WTC11 (cell line): ENCODE measurements at regions not wholly inside any gene's neighbourhood (a gene's known extent, or its start where the extent isn't known, plus 50 kb on each side); places are given as distances from the start of the nearest gene placed in this dataset.

Experiments used
- ATAC-seq: fragments of 200-7000 bp; cut with Tn5 transposase; 2 replicates; pipeline ENCODE4 v1.10.0; 2021; ENCODE audit warnings: mild to moderate bottlenecking, moderate library complexity
- CTCF ChIA-PET: fragments of 300-600 bp; sonication (Branson Sonifier 250); formaldehyde crosslinking; loops from one replicate; lab custom pipeline; 2021; ENCODE audit warnings: antibody characterized with exemption; lab: Charles Lee
- POLR2A ChIA-PET: fragments of 350-600 bp; sonication (Branson Sonifier 250); formaldehyde crosslinking; loops from one replicate; lab custom pipeline; 2021; ENCODE audit warnings: antibody characterized with exemption; lab: Charles Lee
- DNase-seq: peaks from one replicate; pipeline ENCODE4 v3.0.0; 2021; ENCODE audit warnings: low spot score
- H3K27ac Mint-ChIP-seq: 2 replicates; pipeline ENCODE4 v1.8.0; 2021; ENCODE audit warnings: mixed read lengths
- H3K27me3 Mint-ChIP-seq: 2 replicates; pipeline ENCODE4 v1.8.0; 2021; ENCODE audit warnings: low read depth, mild to moderate bottlenecking, moderate library complexity, mixed read lengths
- H3K36me3 Mint-ChIP-seq: 2 replicates; pipeline ENCODE4 v1.8.0; 2021; ENCODE audit warnings: mixed read lengths
- H3K4me1 Mint-ChIP-seq: 2 replicates; pipeline ENCODE4 v1.8.0; 2022; ENCODE audit warnings: mixed read lengths
- H3K4me3 Mint-ChIP-seq: 2 replicates; pipeline ENCODE4 v1.8.0; 2021; ENCODE audit warnings: mild to moderate bottlenecking, moderate library complexity, mixed read lengths
- H3K9me3 Mint-ChIP-seq: 2 replicates; pipeline ENCODE4 v1.8.0; 2021; ENCODE audit warnings: mixed read lengths
- CREB1 ChIP-seq: sonication (generic); formaldehyde crosslinking; IDR thresholded peaks from 2 replicates; pipeline ENCODE4 v1.8.0; 2023; ENCODE audit warnings: mild to moderate bottlenecking, missing genetic modification reagents
- CTCF ChIP-seq: fragments of 200-600 bp; IDR thresholded peaks from 2 replicates; pipeline ENCODE4 v1.8.0; 2022; ENCODE audit warnings: antibody characterized with exemption
- E2F1 ChIP-seq: sonication (generic); formaldehyde crosslinking; IDR thresholded peaks from 2 replicates; pipeline ENCODE4 v1.8.0; 2022; ENCODE audit warnings: mild to moderate bottlenecking, missing genetic modification reagents
- ELF4 ChIP-seq: sonication (generic); formaldehyde crosslinking; IDR thresholded peaks from 2 replicates; pipeline ENCODE4 v1.8.1; 2022; ENCODE audit warnings: low read depth, mild to moderate bottlenecking, moderate library complexity, missing genetic modification reagents
- ESRRA ChIP-seq: sonication (generic); formaldehyde crosslinking; IDR thresholded peaks from 2 replicates; pipeline ENCODE4 v1.8.1; 2022; ENCODE audit warnings: mild to moderate bottlenecking, missing genetic modification reagents, borderline replicate concordance
- ETV6 ChIP-seq: sonication (generic); formaldehyde crosslinking; IDR thresholded peaks from 2 replicates; pipeline ENCODE4 v1.8.1; 2022; ENCODE audit warnings: mild to moderate bottlenecking, missing genetic modification reagents
- FOXP1 ChIP-seq: sonication (generic); formaldehyde crosslinking; IDR thresholded peaks from 2 replicates; pipeline ENCODE4 v1.8.0; 2022; ENCODE audit warnings: missing genetic modification reagents, mild to moderate bottlenecking, moderate library complexity, borderline replicate concordance
- GABPB1 ChIP-seq: sonication (generic); formaldehyde crosslinking; IDR thresholded peaks from 2 replicates; pipeline ENCODE4 v1.8.1; 2023; ENCODE audit warnings: mild to moderate bottlenecking, missing genetic modification reagents
- NFE2L1 ChIP-seq: sonication (generic); formaldehyde crosslinking; IDR thresholded peaks from 2 replicates; pipeline ENCODE4 v1.8.1; 2023; ENCODE audit warnings: missing genetic modification reagents
- OVOL2 ChIP-seq: fragments of 250-450 bp; sonication (Bioruptor Pico); IDR thresholded peaks from 2 replicates; pipeline ENCODE4 v1.9.0; 2021; ENCODE audit warnings: mild to moderate bottlenecking, borderline replicate concordance
- PREB ChIP-seq: sonication (generic); formaldehyde crosslinking; IDR thresholded peaks from 2 replicates; pipeline ENCODE4 v1.8.1; 2022; ENCODE audit warnings: mild to moderate bottlenecking, missing genetic modification reagents, moderate library complexity, borderline replicate concordance
- PRRX2 ChIP-seq: fragments of 250-450 bp; sonication (Bioruptor Pico); IDR thresholded peaks from 2 replicates; pipeline ENCODE4 v1.8.0; 2021; ENCODE audit warnings: mild to moderate bottlenecking
- SMAD3 ChIP-seq: sonication (generic); formaldehyde crosslinking; IDR thresholded peaks from 2 replicates; pipeline ENCODE4 v1.8.0; 2022; ENCODE audit warnings: missing genetic modification reagents, mild to moderate bottlenecking, borderline replicate concordance
- SOX15 ChIP-seq: fragments of 250-450 bp; sonication (Bioruptor Pico); IDR thresholded peaks from 2 replicates; pipeline ENCODE4 v1.9.0; 2021; ENCODE audit warnings: mild to moderate bottlenecking
- USF1 ChIP-seq: sonication (generic); formaldehyde crosslinking; IDR thresholded peaks from 2 replicates; pipeline ENCODE4 v1.8.0; 2022; ENCODE audit warnings: mild to moderate bottlenecking, missing genetic modification reagents
- ZBTB21 ChIP-seq: sonication (generic); formaldehyde crosslinking; IDR thresholded peaks from 2 replicates; pipeline ENCODE4 v1.8.1; 2023; ENCODE audit warnings: mild to moderate bottlenecking, missing genetic modification reagents, borderline replicate concordance
- ZNF219 ChIP-seq: sonication (generic); formaldehyde crosslinking; IDR thresholded peaks from 2 replicates; pipeline ENCODE4 v1.8.0; 2023; ENCODE audit warnings: missing genetic modification reagents, mild to moderate bottlenecking, borderline replicate concordance
- ZNF263 ChIP-seq: sonication (generic); formaldehyde crosslinking; IDR thresholded peaks from 2 replicates; pipeline ENCODE4 v1.8.1; 2022; ENCODE audit warnings: low read depth, mild to moderate bottlenecking, moderate library complexity, missing genetic modification reagents
- ZNF423 ChIP-seq: fragments of 250-450 bp; sonication (Bioruptor Pico); IDR thresholded peaks from 2 replicates; pipeline ENCODE4 v2.1.2; 2022; ENCODE audit warnings: mild to moderate bottlenecking, moderate library complexity
- ZNF425 ChIP-seq: fragments of 250-450 bp; sonication (Bioruptor Pico); conservative IDR thresholded peaks from 2 replicates; pipeline ENCODE4 v1.9.0; 2021; ENCODE audit warnings: mild to moderate bottlenecking
- ZNF512 ChIP-seq: sonication (generic); formaldehyde crosslinking; IDR thresholded peaks from 2 replicates; pipeline ENCODE4 v1.8.1; 2022; ENCODE audit warnings: missing genetic modification reagents, borderline replicate concordance

- H3K9me3 Mint-ChIP-seq: peaks cover 3% of the 10 kb centered on the region
- no peak overlapping the region for H3K4me3 Mint-ChIP-seq
- no peak for DNase-seq
- POLR2A ChIA-PET: no interaction called here
- CTCF ChIA-PET: interaction anchor here (3.5 kb wide), 1 partner anchor 49 kb away, joined by 17 read pairs; no protein-coding TSS in a partner anchor
- no peaks in the 10 kb centered on the region for H3K36me3 Mint-ChIP-seq
- ATAC-seq: no peak
- H3K27me3 Mint-ChIP-seq: peaks cover 8% of the 10 kb centered on the region; the same call in 1 of the 2 replicates
- no peak overlapping the region for H3K27ac Mint-ChIP-seq
- no peak for TF ChIP-seq ELF4 (CRISPR knock-in tag)
- no peak for TF ChIP-seq PRRX2 (CRISPR knock-in tag)
- no peak for TF ChIP-seq ZNF219 (CRISPR knock-in tag)
- TF ChIP-seq PREB (CRISPR knock-in tag): no peak
- TF ChIP-seq ETV6: no peak
- TF ChIP-seq CREB1 (CRISPR knock-in tag): no peak
- no peak for TF ChIP-seq E2F1 (CRISPR knock-in tag)
- TF ChIP-seq NFE2L1 (CRISPR knock-in tag): no peak
- no peak for TF ChIP-seq ESRRA (CRISPR knock-in tag)
- no peak for TF ChIP-seq OVOL2 (CRISPR knock-in tag)
- TF ChIP-seq USF1: no peak
- no peak for TF ChIP-seq FOXP1 (CRISPR knock-in tag)
- no peaks in the 10 kb centered on the region for H3K4me1 Mint-ChIP-seq
Observed at GRCh38 chr4:77309496-77309895, 152.5 kb downstream of the CCNG2 start.

GRCh38 chr4:77310931-77311330 lies 153.9 kb downstream of the CCNG2 start:
- ATAC-seq: no peak
- TF ChIP-seq SOX15 (no peak), ZBTB21 (CRISPR knock-in tag) (no peak), CTCF (no peak), ZNF423 (CRISPR knock-in tag) (no peak), SMAD3 (CRISPR knock-in tag) (no peak), ZNF512 (no peak), GABPB1 (CRISPR knock-in tag) (no peak), ZNF263 (CRISPR knock-in tag) (no peak), ZNF425 (CRISPR knock-in tag) (no peak)
- CTCF ChIA-PET: interaction anchor here (0.6 to 3.5 kb wide), 2 partner anchors 47 to 49 kb away, joined by 3 to 17 read pairs; no protein-coding TSS in a partner anchor

More at GRCh38 chr4:77310931-77311330, 153.9 kb downstream of the CCNG2 start:
- Mint-ChIP-seq H3K9me3 (peaks cover 7% of the 10 kb centered on the region), H3K36me3 (no peaks in the 10 kb centered on the region), H3K4me1 (no peaks in the 10 kb centered on the region), H3K27ac (no peak overlapping the region), H3K4me3 (no peak overlapping the region), H3K27me3 (peaks cover 8% of the 10 kb centered on the region; the same call in 1 of the 2 replicates)
- POLR2A ChIA-PET: interaction anchor here (0.6 kb wide), 1 partner anchor 316 kb away, joined by 4 read pairs; no protein-coding TSS in a partner anchor
- DNase-seq: no peak
